ENCODE measurements at regions not wholly inside any gene's neighbourhood (a gene's known extent, or its start where the extent isn't known, plus 50 kb on each side); places are given as distances from the start of the nearest gene placed in this dataset.
"Not testable (repeated sequence)": the region's sequence is repeated elsewhere in the genome, so short reads cannot be mapped to it uniquely, and the experiment has no call there.

DNA sequence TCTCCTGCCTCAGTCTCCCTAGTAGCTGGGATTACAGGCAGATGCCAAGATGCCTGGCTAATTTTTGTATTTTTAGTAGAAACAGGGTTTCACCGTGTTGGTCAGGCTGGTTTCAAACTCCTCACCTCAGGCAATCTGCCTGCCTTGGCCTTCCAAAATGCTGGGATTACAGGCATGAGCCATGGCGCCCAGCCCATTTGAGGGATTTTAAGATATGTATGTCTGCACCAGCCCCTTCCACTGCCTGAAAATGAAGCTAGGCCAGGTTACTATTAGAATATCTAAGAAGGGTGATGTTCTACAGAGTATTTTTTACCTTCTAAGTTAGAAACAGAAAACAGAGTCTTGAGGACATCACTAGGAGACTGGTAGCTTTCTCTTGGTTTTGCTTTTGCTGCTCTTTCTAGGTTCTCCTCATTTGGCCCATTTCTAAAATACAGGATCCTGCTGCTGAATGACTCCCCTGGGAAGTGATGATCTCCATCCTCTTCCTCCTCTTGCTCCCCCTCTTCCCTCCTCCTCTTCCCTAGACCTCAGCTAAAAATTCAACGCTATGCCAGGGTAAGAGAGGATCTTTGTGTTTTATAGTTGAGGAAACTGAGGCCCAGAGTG, 118.5 kb downstream of the MYCN start:
- DNase-seq, result no peak

DNA sequence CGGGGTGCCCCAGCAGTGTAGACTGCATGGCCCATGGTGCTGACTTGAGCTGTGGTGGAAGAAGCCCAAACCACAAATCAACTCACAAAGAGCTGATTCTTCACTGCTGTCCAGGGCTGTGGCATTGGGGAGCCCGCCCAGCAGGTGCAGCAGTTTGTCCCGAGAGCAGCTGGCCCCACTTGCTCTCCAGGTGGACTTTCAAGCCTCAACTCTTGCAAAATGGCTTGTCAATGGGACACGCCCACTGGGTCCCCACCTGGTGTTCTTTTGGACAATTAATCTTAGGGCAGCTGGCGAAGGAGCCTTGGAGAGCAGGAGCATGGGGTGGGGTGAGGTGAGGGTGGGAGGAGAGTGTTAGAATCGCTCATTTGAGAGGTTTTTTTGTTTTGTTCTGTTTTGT, 117.9 kb downstream of the MYCN start:
- DNase-seq, result no peak

DNA sequence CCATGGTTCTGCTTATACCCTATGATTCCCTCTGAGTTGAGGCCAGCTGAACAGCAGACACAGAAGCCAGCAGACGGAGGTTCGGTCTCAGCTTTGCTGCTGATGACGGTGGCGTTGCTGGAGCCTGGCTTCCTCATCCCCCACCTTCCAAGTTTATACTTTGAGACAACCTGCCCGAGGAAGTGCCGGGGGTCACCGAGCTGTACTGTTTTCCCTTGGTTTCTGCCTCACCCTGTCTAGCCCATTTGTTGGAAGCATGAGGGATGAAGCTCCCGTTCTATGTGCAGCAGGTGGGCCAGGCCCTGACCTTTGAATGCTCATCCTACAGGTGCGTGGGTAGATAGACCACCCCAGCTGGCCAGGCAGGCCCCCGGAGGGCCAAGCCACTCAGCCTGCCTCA, 117.3 kb downstream of the MYCN start:
- no peak for DNase-seq

DNA sequence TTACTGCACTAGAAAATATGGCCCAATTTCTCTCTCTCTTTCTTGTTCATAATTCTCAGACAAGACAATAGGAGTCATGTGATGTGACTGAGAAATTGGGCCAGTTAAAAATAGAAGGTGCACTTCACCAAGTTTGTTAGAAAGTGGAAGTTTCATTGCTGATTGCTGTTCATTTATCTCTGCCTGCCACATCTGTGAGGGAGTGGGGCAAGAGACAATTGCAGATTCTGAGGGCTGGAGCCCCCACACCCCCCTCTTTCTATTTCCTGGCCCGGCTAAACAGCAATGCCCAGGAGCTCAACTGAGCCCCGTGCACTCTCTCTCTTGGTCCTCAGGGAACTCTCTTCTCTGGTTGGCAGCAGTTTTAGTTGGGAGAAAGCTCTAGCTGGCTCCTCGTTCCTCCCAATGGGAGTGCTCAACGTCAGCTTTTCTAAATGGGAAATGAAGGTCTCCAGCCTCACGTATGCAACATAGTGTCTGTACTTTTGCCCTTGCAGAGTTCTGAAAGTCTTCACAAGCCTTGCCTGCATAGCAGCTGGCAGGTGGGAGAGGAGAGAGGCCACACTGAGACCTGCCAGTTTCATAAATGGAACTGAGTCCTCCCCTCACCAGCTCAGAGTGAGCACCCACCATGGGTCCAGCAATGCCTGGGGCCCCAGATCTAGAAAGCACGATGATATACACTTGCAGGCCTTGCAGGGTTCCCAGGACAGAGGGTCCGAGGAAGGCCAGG, 115.7 kb downstream of the MYCN start:
- DNase-seq, result no peak

DNA sequence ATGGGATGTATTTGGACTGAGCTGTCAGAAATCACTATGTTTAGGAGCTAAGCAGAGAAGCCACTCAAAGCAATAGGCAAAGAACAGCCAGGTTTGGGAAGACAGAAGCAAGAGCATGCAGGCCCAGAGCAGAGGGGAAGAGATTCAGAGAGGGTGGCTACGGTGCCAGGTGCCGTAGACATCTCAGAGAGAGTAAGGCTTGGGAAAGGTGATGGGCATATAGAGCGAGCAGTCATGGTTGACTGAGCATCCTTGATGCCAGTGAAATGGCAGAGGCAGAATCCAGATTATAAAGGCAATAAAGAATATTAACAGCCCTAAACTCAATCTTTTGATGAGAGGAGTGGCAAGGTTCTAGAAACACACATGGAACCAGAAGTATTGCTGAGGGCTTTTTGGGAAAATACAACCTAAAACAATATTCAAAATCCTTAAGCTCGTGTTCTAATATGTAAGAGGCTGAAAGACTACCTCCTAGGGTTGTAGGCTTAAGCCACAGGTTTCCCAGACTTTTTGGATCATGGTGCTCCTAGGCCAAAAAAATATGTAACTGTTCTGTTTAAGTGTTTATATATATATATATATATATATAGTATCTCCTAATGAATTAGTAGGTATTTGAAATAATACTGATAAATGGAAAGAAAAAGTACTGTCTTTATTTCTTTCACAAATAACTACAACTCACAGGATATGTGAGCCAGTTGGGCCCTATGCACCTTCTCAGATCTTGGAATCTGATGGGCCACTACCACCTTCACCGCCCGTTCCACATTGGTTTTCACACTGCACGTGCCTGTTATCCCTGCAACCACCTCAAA, 113.3 kb downstream of the MYCN start:
- no peak for DNase-seq

DNA sequence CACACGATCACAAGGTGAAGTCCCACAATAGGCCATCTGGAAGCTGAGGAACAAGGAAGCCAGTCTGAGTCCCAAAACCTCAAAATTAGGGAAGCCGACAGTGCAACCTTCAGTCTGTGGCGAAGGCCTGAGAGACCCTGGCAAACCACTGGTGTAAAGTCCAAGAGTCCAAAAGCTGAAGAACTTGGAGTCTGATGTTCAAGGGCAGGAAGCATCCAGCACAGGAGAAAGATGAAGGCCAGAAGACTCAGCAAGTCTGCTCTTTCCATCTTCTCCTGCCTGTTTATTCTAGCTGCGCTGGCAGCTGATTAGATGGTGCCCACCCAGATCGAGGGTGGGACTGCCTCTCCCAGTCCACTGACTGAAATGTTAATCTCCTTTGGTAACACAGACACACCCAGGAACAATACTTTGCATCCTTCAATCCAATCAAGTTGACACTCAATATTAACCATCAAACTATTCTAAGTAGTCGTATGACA, 112.3 kb downstream of the MYCN start:
- not testable (repeated sequence) for DNase-seq

DNA sequence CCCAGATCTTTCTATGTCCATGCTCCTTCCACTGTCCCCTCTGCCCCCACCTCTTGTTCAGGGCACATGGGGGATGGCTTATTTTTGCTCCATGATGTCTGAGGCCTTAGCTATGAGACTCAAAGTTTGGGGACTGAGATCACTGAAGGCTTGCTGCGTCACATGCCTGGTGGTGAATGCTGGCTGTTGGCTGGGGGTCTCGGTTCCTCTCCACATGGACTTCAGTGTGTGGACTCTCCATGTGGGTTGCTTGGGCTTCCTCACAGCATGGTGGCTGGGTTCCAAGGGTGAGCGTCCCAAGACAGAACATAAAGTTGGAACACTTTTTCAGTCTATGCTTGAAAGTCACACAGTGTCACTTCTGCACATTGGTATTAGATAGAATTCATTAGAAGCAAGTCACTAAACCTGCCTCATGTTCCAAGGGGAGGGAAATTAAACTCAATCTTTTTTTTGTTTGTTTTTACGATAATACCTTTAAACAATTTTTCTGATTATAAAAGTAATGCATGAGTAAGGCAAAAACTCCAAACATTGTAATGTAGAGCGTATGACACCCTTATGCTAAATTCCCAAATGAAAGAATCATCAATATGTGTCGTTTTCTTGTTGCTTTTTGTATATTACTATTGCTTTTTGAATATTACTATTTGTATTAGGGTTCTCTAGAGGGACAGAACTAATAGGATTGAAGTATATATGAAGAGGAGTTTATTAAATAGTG, 111.7 kb downstream of the MYCN start:
- no peak for DNase-seq

DNA sequence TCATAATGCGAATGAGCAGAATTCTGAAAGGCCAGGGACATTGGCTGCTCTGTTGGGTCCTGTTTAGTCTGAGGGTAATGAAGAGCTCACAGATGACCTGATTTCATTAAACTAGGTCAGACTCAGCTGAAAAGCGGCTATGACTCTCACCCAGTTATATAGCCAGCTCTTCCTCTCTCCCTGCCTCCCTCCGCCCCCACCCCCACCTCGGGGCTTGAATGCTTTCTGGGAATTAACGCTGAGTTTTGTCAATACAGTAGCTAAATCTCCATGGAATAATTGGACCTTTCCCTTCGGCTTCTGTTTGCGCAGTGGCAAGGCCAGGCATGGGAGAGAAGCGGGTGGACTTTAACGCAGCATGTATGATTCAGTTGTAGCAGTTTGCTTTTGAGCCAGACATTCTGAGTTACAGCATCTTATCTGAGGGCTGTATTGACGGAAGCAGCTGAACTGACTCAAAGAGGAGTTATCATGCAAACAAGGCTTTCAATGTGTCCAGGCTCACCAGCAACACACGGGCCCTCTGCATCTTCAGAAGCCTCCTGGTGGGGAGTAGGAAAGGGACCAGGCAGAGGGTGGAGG, 110.6 kb downstream of the MYCN start:
- DNase-seq, result no peak

DNA sequence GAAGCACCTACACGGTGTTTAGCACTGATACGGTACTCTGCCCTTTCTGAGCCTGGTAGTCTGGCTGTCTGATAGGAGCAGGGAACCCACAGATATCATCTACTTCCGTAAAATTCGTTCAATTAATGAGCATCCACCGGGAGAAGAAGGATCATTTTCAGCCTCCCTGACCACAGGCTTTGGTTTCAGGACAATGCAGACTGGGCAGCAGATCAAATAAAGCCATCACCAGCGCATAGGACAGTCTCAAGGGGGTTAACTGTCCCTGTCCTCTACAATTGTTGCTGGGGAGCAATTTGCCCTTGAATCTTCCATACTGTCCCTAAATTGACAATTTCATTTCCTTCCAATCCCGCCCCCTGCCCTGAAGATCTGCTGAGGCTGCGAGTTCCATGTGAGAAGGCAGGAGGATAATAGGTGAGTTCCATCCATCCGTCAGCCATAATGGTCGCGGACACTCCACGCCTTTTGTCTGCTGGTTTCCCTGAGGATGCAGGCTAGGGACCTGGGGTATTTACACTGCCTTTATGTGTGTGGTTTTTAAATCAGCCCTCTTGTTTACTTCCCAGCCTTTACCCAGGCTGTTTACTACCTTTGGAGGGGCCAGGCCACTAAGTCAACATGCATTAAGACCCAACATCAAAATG, 110.0 kb downstream of the MYCN start:
- no peak for DNase-seq

DNA sequence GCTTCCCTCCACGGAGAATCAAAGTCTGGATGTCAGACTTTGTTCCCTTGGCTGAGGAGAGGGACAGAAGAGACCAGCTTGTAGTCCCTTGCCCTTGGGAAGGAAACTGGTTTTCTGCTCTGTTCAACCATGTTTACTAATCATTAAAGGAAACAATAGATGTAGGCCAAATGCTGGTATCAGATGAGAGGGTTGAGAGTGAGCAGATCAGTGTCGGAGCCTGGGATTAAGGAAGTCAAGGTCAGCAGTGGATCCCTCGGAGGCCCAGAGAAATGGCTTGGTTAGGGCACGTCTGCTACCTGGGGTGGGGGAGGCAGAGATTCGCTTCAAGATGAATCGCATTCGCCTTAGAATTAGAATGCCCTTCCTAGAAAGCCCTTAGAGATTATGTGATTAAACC, 109.1 kb downstream of the MYCN start:
- DNase-seq, result no peak

DNA sequence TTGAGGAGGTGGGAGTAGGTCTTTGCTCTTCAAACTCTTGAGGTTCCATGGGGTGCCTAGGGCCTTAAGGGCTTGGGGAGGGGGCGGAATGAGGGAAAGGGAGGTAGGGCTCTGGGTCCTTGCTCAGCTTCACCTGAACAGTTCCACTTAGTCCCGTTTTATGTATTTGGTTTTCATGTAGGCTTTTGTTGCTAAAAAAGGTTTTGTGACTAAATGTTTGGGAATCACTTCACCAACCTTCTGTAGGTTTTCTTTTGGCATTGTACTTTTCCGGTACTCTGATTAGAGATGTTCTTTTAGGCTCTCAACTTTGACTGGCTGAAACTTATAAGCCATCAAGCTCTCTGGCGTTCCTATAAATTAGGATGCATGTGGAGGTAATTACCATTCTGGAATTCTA, 108.1 kb downstream of the MYCN start:
- no peak for DNase-seq

DNA sequence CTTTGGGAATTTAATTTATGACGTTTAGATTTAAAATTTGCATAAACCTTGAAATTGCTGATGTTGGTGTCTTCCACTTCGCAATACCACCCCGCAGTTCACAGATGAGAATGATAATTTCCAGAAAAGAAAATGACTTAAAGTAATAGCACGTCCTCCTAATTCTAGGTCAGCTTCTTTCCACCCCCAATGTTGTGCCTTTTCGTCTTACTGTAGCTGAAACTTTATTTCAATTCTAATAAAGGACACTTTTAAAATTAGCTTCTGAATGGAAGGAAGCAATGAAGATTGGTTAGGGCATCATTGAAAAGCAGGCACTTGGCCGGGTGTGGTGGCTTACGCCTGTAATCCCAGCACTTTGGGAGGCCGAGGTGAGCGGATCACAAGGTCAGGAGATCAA, 107.4 kb downstream of the MYCN start:
- DNase-seq, result no peak

DNA sequence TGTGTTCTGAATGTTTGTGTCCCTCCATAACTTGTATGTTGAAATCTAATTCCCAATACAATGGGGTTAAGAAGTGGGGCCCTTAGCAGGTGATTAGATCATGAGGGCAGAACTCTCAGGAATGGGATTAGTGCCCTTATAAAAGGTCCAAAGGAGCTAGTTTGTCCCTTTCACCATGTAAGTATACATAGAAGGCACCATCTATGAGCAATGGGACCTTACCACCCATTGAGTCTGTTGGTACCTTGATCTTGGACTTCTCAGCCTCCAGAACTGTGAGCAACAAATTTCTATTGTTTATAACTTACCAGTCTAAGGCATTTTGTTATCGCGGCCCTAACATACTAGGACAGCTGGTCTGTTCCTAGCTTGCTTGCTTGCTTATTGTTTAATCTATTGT, 106.3 kb downstream of the MYCN start:
- DNase-seq, result no peak

DNA sequence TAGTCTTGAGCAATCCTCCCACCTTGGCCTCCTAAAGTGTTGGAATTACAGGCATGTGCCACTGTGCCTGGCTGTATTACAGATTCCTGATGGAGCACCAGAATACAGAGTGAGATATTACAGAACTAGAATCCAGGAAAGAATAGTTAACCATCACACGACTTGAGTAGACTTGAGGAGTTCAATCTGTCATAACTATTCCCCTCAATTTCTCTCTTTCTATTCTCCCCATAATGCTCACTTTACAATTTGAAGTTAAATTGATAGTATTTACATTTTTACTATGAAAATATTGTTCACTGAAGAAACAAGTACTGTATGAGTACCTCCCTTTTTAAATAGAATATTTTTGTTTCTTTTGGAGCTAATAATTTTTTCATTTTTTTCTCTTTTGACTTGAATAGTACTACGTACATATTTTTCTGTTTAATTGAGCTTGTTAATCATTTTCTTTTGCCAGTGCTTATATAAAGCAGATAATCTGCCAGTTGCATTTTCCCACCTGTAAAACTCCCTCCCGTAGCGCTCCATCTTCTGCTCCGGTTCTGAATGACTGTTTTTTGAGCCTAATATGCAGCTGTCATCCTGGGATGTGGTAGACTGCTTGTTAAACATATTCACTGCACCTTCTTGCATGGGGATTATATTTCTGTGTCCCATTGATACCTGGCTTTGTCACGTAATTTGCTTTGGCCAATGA, 105.5 kb downstream of the MYCN start:
- no peak for DNase-seq

DNA sequence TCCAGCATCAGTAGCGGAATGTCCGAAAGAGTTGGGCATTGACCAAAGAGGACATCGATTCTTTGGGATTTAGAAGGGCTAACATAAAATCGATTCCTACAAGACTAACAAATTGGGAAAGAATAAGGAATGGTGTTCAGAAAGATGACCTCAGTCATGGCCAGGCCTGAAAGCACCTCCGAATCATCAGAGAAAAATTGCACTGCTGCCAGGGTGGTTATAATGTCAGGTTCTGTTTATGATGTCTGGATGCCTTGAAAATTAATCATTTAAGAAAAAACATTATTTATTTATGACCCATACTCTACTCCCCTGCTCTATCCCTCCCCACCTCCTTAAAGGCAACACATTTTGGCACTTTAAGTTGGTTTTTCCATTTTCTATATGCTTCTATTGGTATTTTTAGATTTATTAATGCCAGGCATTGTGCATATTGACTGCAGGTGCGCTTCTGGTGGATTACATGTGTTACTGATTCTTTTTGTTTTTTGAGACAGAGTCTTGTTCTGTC, 104.7 kb downstream of the MYCN start:
- DNase-seq, result no peak

DNA sequence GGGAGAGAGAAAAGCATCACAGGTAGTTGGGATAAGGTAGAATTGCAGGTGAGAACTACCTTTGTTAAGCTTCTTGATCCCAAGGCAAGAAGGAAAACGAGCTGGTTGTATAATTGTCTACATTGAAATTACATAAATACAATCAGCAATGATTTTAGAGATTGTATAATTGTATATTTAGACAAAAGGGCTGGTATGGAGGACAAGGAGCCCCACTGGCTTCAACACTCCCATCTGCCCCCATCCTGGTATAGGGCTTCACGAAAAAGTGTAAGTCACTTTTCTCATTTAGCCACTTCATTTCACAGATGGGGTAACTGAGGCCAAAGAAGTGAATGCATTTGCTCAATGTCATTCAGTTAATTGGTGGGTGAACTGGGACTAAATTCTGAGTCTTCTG, 103.3 kb downstream of the MYCN start:
- no peak for DNase-seq

DNA sequence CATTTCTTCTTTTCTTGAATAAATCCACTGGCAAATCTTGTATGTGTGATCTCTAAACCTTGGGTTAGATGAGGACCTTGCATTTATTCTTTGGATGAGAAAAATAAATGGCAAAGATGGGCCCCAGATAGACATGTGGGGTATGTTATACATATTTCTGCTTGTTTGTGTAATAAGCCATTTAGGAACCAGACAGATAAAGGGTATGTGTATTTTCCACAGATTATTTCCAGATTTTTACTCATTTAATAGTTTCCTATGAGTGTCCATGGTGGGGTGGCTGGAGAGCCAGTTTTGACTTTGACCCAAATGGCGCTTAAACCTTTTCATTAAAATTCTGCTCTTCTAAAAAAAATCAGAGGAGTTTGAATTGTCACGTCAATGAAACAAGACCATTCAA, 102.8 kb downstream of the MYCN start:
- DNase-seq, result no peak

DNA sequence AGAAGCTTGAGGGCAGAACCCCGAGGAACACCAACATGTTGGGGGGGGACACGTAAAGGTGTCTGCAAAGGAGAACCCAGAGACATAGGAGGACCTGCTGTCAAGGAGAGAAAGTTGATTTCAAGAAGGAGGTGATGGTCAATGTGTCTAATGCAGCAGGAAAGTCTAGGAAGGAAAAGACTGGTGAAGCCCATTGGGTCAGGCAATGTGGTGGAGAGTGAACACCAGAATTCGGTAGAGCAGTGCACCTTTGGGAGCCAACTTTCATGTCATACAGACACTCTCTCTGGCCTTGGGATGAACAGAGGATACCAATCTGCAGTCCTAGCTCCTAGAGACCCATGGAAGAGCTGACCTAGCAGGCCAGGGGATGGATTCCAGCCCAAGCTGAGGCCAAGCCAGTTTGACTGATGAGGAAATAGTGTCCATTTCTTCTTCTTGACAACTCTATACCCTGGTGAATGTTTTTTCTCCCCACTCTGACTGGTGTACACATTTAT, 101.9 kb downstream of the MYCN start:
- no peak for DNase-seq

DNA sequence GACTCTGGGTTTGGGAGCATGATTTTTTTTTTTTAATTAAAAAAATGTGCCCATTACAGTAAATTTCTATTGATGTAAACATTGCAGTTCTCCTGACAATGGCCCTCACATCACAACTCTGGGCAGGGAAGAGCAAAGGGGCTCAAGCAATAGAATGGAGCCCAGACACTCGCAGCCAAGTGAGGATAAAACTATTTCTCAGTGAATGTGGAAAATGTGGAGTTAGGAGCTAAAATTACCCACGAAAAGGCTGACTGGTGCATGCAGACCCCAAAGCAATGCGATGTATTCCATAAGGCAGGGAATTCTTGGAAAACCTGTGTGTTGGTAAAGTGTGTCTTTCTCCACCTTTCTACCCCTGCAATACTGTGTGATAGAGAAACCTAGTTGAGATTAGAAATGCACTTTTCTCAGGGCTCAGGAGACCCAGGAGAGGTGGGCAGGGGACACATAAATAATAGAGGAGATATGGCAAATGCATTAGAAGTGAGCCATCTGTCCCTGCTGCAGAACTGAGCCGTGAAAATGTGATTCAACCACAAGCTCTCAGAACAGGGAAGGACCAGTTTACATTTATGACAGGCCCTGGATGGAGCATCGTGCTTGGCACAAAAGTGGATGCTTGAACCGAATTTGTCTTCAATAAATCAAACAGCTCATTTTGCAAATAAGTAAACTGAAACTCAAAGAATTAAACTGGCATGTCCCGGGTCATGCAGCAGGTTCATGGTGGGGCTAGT, 100.1 kb downstream of the MYCN start:
- no peak for DNase-seq

DNA sequence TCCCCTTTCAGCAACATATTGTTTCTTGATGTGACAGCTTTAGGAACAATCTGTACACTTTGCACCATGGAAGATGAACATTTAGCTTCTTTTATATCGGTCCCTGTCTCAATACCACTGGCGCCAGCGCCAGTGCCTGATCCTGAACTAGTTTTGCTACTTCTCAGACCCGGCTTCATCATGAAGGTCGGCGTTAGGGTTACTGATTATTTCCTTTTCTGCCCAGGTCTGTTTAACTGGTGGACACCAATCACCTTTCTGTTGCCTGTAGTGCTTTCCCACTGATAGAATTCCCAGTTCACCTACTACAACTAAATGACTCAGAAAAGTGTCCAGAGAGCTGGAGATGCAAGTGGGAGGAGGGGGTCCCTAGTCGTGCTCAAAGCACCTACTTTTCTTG, 99.5 kb downstream of the MYCN start:
- no peak for DNase-seq

DNA sequence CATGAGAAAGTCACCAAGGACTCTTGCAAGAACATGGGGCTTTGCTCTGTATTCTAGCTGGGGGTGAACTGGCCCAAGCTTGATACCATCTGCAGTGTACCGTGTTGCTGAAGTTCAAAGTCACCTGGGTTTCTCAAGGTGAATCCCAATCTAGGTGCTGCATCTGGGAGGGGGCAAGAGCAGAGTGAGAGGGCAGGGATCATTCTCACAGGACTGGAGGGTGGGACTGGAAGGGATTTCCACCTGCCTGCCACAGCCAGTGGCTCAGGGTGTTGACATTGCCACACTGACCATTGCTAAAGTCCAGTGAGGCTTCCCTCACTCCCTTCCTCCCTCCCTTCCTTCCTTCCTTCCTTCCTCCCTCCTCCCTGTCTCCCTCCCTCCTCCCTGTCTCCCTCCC, 98.7 kb downstream of the MYCN start:
- no peak for DNase-seq
